Osteocyte (in vitro differentiated cells): ENCODE measurements at regions not wholly inside any gene's neighbourhood (a gene's known extent, or its start where the extent isn't known, plus 50 kb on each side); places are given as distances from the start of the nearest gene placed in this dataset.

ENCODE experiments used
- DNase-seq: peaks from one replicate; pipeline ENCODE4 v3.0.0; 2021; ENCODE audit warnings: mixed read lengths; ENCODE audit not compliant: unreplicated experiment; ENCODE audit errors: extremely low spot score
- H3K27ac Mint-ChIP-seq: one replicate; pipeline ENCODE4 v1.8.0; 2021; ENCODE audit warnings: mild to moderate bottlenecking, mixed read lengths; ENCODE audit not compliant: unreplicated experiment
- H3K27me3 Mint-ChIP-seq: one replicate; pipeline ENCODE4 v1.8.0; 2021; ENCODE audit warnings: mixed read lengths; ENCODE audit not compliant: unreplicated experiment
- H3K36me3 Mint-ChIP-seq: one replicate; pipeline ENCODE4 v1.8.0; 2021; ENCODE audit warnings: mixed read lengths; ENCODE audit not compliant: unreplicated experiment
- H3K4me1 Mint-ChIP-seq: one replicate; pipeline ENCODE4 v1.8.0; 2021; ENCODE audit warnings: mixed read lengths; ENCODE audit not compliant: unreplicated experiment
- H3K4me3 Mint-ChIP-seq: one replicate; pipeline ENCODE4 v1.8.0; 2021; ENCODE audit warnings: mild to moderate bottlenecking, moderate library complexity, mixed read lengths; ENCODE audit not compliant: unreplicated experiment
- H3K9me3 Mint-ChIP-seq: one replicate; pipeline ENCODE4 v1.8.0; 2021; ENCODE audit warnings: mixed read lengths; ENCODE audit not compliant: unreplicated experiment
- TF ChIP-seq, protein P1 (sequence below): fragments of 200-600 bp; sonication (generic); IDR thresholded peaks from 2 replicates; pipeline ENCODE4 v1.5.0; 2021; ENCODE audit warnings: antibody characterized with exemption, mild to moderate bottlenecking, moderate library complexity

DNA sequence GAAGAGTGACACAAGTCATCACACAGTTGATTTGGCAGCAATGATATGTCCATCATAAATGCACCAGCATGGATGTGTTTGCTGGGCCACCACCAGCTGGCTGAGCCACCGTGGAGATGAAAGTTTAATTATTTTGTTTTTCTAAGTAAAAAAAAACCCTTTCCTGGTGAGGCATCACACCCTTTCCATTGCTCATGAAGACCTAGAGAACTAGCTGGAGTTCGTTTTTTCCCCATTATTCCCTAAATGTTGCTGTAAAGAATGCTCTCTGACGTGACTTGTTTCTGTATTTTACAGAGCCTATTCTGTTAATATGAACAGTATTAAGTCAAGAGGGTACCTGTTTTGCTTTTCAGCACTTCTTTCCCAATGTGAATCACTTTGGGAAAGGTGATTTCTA lies 257.9 kb downstream of the MSRB3 start:
- no peak for DNase-seq
- Mint-ChIP-seq H3K36me3 (peaks cover 15% of the 10 kb centered on the region), H3K4me1 (peaks cover 59% of the 10 kb centered on the region), H3K9me3 (peaks cover 18% of the 10 kb centered on the region), H3K27me3 (no peaks in the 10 kb centered on the region), H3K27ac (peak overlapping the region; percentile 95), H3K4me3 (no peak overlapping the region)
- TF ChIP-seq, protein P1, sequence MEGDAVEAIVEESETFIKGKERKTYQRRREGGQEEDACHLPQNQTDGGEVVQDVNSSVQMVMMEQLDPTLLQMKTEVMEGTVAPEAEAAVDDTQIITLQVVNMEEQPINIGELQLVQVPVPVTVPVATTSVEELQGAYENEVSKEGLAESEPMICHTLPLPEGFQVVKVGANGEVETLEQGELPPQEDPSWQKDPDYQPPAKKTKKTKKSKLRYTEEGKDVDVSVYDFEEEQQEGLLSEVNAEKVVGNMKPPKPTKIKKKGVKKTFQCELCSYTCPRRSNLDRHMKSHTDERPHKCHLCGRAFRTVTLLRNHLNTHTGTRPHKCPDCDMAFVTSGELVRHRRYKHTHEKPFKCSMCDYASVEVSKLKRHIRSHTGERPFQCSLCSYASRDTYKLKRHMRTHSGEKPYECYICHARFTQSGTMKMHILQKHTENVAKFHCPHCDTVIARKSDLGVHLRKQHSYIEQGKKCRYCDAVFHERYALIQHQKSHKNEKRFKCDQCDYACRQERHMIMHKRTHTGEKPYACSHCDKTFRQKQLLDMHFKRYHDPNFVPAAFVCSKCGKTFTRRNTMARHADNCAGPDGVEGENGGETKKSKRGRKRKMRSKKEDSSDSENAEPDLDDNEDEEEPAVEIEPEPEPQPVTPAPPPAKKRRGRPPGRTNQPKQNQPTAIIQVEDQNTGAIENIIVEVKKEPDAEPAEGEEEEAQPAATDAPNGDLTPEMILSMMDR: no peak

DNA sequence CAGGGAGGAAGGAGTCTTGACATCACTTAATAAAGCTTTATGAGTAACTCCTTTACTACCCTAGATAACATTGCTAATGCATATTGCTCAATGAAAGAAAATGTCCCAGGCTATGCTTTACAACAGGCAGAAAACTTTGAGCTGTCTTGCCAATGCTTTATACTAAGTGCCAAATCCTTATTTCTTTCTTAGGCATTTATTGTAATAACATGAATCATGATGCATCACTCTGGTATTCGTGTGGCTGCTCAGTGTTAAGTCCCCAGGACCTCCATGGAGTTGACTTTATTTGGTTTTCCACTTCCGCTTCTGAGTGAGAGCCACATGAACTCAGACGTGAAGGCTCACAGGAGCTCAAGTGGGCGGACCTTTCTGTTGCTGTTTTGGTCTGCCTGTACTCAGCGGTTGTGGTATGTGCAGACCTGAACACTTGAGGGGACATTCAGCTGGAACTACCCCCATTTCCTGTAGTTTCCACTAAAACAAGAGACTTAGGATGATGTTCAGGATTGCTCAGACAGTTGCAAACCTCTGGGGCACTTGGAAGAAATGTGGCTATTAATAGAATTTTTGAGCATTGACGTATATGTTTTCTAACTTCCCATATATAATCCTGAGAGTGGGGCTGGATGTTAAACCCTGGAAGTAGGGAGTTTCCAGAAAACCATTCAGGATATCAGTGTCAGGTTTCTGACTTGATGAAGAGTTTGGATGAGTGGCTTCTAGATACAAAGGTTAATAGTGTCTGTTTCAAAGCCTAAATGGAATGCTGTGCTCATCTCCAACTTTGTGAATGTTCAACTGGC lies 258.6 kb downstream of the MSRB3 start:
- peak overlapping the region; percentile 95 for H3K27ac Mint-ChIP-seq
- peaks cover 18% of the 10 kb centered on the region for H3K9me3 Mint-ChIP-seq
- no peak overlapping the region for H3K4me3 Mint-ChIP-seq
- H3K27me3 Mint-ChIP-seq: no peaks in the 10 kb centered on the region
- DNase-seq: peak; percentile 88
- TF ChIP-seq, protein P1: no peak
- H3K4me1 Mint-ChIP-seq: peaks cover 54% of the 10 kb centered on the region
- H3K36me3 Mint-ChIP-seq: peaks cover 15% of the 10 kb centered on the region

DNA sequence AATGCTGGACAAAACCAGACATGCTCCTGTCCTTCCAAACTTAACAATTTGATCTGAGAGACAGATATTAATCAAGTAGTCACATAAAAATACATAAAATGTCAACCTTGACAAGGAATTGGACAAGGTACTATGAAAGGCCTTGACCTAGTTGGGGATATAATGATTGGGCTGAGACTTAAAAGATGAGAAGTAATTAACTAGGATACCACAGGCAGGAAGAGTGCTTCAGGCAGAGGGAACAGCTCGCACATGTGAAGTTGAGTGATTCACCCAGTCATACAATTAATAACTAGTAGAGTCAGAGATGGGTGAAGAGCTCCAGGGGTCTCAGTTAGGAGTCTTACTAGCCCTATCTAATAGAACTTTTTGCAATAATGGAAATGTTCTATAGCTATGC lies 259.5 kb downstream of the MSRB3 start:
- no peak overlapping the region for H3K4me3 Mint-ChIP-seq
- no peaks in the 10 kb centered on the region for H3K27me3 Mint-ChIP-seq
- TF ChIP-seq, protein P1: no peak
- DNase-seq: no peak
- peaks cover 45% of the 10 kb centered on the region for H3K4me1 Mint-ChIP-seq
- H3K36me3 Mint-ChIP-seq: peaks cover 15% of the 10 kb centered on the region
- peak overlapping the region; percentile 95 for H3K27ac Mint-ChIP-seq
- peaks cover 18% of the 10 kb centered on the region for H3K9me3 Mint-ChIP-seq

GRCh38 chr12:65539023-65539422 lies 260.5 kb downstream of the MSRB3 start:
- peaks cover 18% of the 10 kb centered on the region for H3K9me3 Mint-ChIP-seq
- H3K27me3 Mint-ChIP-seq: no peaks in the 10 kb centered on the region
- H3K4me3 Mint-ChIP-seq: no peak overlapping the region
- peaks cover 35% of the 10 kb centered on the region for H3K4me1 Mint-ChIP-seq
- H3K36me3 Mint-ChIP-seq: peaks cover 15% of the 10 kb centered on the region
- DNase-seq: no peak
- H3K27ac Mint-ChIP-seq: no peak overlapping the region
- TF ChIP-seq, protein P1: no peak

DNA sequence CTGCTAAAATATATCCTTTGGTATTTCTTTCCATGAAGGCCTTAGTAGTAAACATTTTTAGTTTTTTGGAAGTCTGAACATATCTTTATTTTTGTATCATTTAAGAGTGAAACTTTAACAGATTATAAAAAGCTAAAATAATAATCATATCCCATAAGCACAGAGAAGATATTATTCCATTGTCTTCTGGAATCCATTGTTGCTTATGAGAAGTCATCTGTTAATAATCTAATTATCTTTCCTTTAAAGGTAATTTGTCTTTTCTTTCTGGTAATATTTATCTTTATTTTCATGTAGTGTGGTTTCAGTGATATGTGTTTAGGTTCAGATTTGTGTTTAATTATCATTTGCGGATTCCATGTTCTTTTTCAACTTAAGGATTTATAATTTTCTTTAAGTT lies 261.7 kb downstream of the MSRB3 start:
- Mint-ChIP-seq H3K4me3 (no peak overlapping the region), H3K27ac (no peak overlapping the region), H3K27me3 (no peaks in the 10 kb centered on the region), H3K36me3 (peaks cover 15% of the 10 kb centered on the region), H3K9me3 (peaks cover 18% of the 10 kb centered on the region), H3K4me1 (peaks cover 24% of the 10 kb centered on the region)
- TF ChIP-seq, protein P1: no peak
- no peak for DNase-seq
